GM21528 (cell line): ENCODE measurements at regions not wholly inside any gene's neighbourhood (a gene's known extent, or its start where the extent isn't known, plus 50 kb on each side); places are given as distances from the start of the nearest gene placed in this dataset.
A peak's percentile ranks its signal among the peaks of the same experiment; 100 is the strongest.
"Not testable (repeated sequence)": the region's sequence is repeated elsewhere in the genome, so short reads cannot be mapped to it uniquely, and the experiment has no call there.

Source experiments
- ATAC-seq: cut with Tn5 transposase; IDR thresholded peaks from one replicate; pipeline ENCODE4 v1.9.1; 2021; ENCODE audit warnings: mild to moderate bottlenecking, moderate library complexity; ENCODE audit not compliant: unreplicated experiment, low FRiP score

DNA sequence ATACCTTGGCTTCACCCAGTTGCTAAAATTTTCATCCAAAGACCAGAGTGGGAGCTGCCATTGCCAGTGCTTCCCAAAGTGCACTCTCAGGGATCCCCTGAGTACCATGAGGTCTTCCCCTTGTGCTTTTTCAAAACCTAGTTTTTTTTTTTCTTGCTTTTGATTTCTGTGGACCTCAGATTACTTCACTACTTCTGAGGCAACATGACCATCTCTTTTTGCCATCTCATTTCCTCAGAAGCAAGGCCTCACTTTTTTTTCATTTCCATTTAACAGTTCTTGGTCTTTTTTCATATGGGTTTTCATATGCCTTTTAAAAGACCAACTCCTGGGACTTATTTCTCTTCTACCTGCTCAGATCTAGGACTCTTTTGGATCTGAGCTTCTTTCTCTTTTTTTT is 64.1 kb upstream of the MMS22L start:
- no peak for ATAC-seq

DNA sequence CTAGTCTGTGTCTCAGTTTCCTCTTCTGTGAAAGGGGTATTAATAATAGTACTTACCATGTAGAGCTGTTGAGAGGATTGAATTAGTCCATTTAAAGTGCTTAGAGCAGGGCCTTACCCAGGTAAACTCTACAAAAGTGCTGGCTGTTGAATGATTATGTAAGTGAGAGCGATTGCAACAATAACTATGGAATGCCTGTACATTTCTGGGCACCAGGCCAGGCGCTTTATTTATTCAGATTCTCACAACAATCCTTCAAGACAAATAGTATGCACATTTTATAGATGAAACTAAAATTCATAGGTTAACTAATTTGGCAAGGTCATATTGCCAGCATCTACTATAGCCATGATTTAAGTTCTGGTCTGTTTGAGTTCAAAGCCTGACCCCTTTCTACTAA is 78.3 kb upstream of the MMS22L start:
- no peak for ATAC-seq

DNA sequence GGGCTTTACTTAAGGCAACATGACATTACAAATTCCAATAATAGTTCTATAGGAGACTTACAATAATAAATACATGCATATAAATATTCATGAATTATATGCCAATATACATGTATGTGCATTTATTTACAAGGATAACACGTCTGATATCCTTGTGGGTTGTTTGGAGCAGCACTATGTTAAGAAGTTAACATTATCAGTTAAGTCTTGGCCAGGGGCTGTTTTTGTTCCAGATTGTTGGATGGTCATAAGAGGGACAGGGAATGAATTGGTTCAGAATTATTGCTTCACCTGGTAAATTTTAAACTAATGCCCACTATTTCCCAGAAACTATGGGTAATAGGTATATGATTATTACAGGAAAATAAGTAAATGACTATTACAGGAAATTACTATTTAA is 81.3 kb upstream of the MMS22L start:
- ATAC-seq: no peak

DNA sequence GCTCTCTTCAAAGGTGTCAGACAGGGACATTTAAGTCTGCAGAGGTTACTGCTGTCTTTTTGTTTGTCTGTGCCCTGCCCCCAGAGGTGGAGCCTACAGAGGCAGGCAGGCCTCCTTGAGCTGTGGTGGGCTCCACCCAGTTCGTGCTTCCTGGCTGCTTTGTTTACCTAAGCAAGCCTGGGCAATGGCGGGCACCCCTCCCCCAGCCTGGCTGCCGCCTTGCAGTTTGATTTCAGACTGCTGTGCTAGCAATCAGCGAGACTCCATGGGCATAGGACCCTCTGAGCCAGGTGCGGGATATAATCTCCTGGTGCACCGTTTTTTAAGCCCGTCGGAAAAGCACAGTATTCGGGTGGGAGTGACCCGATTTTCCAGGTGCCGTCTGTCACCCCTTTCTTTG is 99.1 kb upstream of the MMS22L start:
- ATAC-seq: not testable (repeated sequence)

DNA sequence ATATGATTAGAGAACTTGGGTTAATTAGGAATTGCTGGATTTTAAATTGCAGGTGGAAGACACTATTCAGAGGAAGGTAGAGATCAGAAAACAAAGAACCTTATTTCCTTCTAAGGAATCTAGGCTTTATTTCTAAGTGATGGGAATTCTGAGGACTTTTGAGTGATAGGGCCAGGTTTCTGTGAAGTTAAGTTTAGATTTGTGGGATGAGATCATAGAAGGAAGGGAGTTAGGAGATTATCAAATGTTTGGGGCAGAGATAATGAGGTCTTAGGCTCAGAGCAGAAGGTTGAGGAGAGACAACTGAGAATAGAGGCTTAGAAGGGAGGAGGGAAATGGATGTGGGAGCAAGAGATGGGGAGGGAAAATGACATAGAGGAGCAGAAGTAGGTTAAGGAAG is 109.7 kb upstream of the MMS22L start:
- ATAC-seq: no peak

DNA sequence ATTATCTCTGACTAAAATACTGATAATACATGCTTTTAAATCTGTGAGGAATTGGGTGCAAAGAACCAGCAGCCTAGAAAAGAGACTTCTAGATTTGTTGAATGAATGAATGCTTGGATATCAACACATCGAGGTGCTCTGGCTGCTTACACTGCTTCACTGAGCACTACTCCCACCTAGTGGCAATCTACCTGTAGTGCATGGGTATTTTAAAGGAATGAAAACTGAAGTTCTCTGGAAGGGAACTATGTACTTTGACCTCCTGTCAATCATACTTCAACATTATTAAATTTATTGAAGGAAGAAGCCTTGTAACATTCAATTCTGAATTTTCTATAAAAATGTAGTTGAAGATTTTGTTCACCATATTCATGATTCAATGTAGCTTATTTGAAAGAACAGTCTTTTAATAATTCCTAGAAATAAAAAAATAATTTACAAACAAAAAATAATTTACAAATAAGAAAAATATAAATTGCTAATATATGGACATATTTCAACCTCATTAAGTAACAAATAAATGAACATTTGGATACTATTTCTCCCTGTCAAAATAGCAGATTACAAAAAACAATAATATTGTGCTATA is 111.2 kb upstream of the MMS22L start:
- peak; percentile 90 for ATAC-seq

DNA sequence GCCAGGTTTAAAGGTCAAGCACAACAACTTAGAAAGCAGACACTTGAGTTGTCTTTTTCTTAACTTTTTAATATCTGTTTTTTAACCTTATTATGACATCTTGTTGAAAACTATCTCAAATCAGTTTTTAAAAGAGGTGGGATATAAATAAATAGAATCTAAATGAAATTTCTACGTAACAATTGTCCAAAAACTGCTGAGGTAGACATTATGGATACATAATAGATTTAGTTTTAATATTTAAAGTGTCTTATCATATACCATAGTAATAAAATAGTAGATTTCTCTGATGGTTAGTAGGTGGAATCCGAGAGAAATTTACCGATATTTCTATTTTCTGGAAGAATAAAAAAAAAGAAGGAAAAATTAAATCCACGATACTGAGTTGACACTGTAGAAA is 113.9 kb upstream of the MMS22L start:
- no peak for ATAC-seq

DNA sequence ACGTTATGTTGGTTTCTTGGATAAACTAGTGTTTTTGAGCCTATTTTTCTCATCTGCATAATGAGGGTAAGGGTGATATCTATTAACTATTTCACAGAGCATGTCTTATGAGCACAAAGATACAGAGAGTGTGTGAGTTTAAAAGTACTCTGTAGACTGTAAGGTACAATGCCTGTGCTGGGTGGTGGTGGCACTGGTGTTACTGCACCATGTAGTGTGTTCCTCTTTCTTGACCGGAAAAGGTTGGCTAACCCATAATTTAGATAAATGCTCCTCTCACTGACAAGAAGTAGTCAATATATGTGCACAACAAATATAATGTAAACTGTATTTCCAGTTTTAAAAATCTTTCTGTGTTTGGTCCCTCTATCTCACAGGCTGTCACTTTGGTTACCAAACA is 116.2 kb upstream of the MMS22L start:
- no peak for ATAC-seq

DNA sequence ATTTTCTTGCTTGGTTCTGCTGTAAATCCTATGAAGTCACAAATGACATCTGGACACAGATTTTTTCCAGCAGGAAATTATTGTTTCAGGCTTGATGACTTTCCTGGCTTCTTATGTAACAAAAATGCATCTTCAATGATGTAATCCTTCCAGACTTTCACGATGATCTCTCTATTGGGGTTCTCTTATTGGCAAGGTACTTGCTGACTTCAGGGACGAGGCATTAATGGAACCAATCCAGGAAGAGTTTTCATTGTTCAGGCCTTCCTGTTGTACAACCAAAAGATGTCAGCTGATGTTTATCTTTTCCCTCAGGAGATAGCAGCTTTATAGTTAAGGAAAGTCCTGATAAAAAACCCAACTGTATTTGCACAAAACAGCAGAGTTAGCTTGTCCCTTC is 118.5 kb upstream of the MMS22L start:
- no peak for ATAC-seq

DNA sequence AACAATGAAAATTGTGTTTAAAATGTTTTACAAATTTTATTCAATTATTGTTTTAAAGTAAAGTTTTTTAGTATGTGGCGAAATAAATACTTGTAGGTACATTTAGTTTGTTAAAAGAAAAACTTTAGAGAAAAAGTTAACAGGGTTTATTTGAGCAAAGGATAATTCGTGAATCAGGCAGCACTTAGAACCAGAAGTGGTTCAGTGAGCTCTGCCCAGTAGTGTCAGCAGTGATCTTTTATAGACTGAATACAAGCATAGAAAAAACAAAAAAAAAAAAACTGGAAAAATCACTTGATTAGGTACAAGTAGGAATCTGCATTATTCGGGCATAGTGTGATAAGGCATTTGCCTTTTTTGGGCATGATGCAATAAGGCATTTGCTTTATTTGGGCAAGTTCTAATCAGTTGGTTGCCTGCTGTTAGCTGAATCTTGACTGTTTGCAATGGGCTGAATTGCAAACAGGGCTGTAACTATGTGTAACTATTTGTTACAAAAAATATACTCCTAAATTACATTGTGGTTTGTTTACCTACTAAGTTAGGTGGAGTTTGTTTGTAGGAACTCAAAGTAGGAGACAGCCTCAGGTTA is 122.9 kb upstream of the MMS22L start:
- no peak for ATAC-seq

DNA sequence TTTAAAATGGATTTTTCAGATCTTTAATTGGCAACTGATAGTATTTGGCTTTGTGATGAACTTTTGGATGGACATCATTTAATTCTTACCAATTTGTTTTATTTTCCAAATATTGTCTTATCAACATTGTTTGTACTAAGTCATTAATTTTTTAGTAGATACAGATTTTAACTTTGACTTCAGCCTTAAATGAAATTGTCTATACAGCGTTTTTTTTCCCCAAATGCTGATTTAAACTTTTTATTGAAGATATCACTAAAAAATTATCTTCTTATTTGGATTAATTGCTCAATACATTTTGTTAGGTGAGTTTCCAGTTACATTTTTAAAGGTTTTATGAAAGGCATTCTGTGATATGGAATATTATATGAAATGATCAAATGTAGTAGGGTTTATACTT is 123.6 kb upstream of the MMS22L start:
- ATAC-seq: no peak

DNA sequence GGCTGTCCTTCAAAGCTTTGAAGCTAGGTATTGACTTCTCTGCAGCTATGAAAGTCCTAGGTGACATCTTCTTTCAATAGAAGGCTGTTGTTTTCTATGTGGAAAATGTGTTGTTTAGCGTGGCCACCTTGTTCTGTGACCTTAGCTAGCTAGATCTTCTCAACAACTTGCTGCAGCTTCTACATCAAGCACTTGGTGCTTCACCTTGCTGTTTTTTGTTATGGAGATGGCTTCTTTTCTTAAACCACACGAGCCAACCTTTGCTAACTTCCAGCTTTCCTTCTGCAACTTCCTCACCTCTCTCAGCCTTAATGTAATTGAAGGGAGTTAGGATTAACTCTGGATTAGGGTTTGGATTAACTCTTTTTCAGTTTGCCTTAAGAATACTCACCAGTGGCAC is 128.6 kb upstream of the MMS22L start:
- ATAC-seq: no peak

DNA sequence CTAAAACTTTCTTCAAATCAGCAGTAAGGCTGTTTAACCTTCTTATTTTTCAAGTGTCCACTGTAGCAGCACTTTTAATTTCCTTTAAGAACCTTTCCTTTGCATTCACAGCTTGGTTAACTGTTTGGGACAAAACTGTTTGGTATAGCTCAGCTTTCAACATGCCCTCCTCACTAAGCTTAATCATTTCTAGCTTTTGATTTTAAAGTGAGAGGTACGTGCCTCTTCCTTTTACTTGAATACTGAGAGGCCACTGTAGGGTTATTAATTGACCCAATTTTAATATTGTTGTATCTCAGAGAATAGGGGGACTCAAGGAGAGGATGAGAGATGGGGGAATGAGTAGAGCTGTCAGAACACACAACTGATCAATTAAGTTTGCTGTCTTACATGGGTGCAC is 129.5 kb upstream of the MMS22L start:
- ATAC-seq: no peak

DNA sequence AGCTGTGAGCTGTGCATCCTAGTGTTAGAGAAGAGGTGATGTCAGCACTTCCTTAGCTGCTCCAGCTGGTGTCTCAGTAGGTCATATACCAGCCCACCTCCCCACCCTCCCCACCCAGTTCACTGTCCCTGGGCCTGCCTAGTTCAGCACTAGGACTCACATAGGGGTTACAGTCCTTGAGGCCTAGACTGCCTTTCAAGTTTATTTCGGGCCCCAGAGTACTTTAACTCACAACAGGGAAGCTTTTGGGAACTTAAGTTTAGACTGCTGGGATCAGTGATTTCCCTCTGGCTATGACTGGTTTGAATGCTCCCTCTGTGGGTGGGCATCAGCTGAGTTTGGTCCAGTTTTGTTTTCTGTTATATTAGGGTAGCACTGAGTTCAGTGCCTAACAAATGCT is 139.2 kb upstream of the MMS22L start:
- ATAC-seq: no peak

DNA sequence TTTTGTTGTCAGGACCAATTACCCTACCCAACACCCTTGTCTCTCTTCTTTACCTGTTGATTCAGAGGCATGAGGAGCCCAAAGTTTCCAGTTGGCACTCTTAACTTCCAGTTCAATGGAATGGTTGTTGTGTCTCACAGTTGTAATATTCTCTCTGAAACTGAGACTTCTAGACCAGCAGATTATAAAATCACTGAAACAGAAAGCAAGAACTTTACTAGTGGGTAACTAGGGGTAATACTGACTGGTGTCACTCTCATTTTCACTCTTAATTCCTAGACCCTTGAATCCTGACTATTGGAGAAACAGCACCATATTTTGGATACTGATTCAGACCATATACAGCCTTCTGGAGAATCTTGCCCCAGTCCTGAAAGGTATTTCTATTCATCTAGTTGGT is 140.2 kb upstream of the MMS22L start:
- peak; percentile 57 for ATAC-seq

DNA sequence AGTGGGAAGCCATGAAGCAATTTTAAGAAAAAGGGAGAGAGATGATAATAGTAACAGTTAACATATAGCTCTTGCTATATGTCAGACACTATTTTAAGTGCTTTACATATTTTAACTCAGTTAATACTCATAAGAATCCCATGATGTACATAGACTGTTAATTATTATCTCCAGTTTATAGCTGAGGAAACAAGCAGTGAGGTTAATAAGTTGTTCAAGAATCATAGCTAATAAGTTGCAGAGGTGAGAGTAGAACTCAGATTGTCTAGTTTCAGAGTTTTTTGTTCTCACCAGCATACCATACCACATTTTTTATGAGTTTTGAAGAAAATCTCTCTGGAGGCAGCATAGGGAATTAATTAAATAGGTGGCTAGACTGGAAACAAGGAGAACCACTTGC is 144.6 kb upstream of the MMS22L start:
- peak; percentile 87 for ATAC-seq

DNA sequence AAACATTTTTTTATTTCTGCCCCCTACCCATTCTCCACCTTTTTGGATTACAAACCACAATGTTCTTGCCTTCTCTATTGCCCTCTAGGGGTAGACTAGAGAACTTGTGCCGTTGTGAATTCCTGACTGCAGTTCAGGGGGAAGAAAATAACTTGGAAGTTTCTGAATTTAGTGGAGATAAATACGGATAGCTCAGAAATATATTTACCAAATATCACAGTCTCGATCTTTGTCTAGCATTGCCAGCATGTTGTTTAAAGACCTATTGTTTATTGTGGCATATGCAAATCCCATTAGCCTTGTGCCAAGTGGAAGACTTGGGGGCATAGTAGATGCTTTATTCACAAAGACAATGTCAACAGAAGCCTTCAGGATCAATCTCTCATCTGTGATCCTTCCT is 154.1 kb upstream of the MMS22L start:
- ATAC-seq: no peak

DNA sequence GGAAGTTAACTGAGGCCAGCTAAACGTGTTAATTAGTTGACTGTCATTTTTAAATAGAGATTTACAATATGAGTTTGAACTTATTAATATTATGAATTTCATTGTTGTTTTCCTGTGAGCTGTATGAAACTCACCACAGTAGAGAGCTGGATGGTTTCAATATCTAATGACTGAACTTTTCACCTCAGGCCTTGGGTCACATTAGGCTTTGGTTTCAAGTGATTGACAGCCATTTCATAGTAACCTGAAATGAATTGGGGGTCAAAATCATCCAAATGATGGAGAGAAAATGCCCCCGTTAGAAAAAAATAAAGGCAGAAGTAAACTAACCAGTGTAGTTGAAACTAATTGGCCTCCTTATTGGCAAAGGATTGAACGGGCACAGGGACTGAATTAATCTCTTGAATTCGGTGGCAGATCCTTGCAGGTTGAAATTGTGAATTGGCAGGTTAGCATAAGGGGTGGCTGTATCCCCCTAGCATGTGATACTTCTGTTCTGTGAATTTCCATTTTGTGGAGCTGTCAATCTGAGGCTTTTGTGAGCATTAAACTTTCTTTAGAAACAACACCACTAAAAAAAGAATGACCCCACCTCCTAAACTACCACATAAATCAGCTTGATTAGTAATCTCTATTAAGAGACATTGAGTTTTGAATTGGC is 155.1 kb upstream of the MMS22L start:
- ATAC-seq: no peak

DNA sequence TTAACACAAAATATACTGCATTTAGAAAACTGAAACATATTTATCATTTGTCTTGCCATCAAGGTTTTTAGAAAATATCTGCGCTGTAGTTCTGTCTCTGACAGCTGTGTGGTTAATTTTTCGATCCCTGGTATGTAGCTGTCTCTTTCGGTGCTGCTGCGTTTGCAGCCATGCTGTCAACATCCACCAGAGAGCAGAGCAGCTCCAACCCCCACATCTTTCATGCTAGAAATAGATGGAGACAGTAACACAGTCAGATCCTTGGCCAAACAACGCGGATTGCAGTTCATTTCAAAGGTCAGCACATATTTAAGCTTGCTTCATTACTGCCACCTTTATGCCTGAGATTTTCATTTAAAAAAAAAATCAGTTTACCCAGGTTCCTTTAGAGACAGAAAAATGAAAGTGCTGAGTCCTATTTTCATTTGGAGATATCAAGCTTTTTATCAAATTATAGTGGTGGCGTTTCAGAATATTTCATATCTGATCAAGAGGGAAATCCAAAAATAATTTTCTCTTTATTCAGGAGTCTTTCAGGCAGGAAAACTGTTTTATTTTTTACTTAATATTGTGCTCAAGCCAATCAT is 157.7 kb upstream of the MMS22L start:
- ATAC-seq: no peak

DNA sequence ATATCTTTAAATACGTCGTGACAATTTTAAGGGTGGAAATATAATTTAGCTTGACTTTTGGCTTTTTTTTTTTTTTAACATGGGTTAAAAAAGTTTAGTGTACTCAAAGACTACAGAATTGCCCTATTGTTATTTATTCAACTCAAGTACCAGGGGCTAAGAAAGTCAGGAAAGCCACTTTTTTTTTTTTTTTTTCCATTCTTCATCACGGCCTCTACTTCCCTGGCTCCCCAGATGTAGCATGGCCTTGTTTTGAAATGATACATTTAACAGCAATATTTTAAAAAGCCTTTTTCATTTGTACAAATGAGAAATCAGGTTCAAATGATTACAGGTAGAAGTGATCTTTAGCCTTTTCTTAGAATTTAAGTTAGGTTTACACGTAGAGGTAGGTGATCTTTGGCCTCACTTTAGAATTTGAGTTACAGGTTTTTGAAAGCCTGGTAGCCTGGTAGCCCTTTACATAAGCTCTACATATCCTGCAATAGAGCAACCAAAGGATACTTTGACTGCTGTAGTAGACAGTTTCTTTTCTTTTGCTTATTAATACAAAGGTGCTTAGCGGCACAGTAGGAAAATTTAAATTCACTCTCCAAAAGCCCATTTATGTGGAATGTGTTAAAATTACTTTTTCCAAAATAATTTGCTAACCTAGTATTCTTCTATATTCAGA is 160.5 kb upstream of the MMS22L start:
- no peak for ATAC-seq

DNA sequence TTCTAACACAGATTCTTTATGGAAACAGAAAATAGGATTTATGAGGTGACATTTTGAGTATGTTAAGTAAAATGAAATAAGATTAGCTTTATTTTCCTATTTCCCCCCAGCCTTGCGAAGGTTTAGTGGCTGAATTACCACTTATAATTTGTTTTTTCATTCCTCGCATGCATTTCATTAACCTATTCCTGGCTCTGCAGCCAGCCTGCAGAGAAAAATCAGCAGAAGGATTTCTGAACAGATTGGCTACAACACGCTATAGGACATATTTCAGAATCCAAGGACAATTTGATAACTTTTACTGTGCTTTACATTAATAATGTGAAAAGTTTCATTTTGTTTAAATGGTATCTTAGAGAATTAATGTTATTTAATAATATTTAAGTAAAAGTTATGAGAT is 162.4 kb upstream of the MMS22L start:
- no peak for ATAC-seq
